Glutamatergic neuron (in vitro differentiated cells): ENCODE measurements at regions not wholly inside any gene's neighbourhood (a gene's known extent, or its start where the extent isn't known, plus 50 kb on each side); places are given as distances from the start of the nearest gene placed in this dataset.

Experiments
- DNase-seq: peaks from one replicate; pipeline ENCODE4 v3.0.0; 2022
- H3K27ac Mint-ChIP-seq: one replicate; pipeline ENCODE4 v1.8.0; 2020; ENCODE audit warnings: mild to moderate bottlenecking, mixed read lengths, inconsistent platforms; ENCODE audit not compliant: unreplicated experiment
- H3K27me3 Mint-ChIP-seq: one replicate; pipeline ENCODE4 v1.8.0; 2020; ENCODE audit warnings: mild to moderate bottlenecking, moderate library complexity, mixed read lengths, inconsistent platforms; ENCODE audit not compliant: unreplicated experiment
- H3K36me3 Mint-ChIP-seq: one replicate; pipeline ENCODE4 v1.8.0; 2020; ENCODE audit warnings: mild to moderate bottlenecking, mixed read lengths, inconsistent platforms; ENCODE audit not compliant: unreplicated experiment
- H3K4me1 Mint-ChIP-seq: one replicate; pipeline ENCODE4 v1.8.0; 2020; ENCODE audit warnings: mild to moderate bottlenecking, low read depth, mixed read lengths, inconsistent platforms; ENCODE audit not compliant: unreplicated experiment
- H3K4me3 Mint-ChIP-seq: one replicate; pipeline ENCODE4 v1.8.0; 2020; ENCODE audit warnings: mild to moderate bottlenecking, mixed read lengths, inconsistent platforms; ENCODE audit not compliant: unreplicated experiment
- H3K9me3 Mint-ChIP-seq: one replicate; pipeline ENCODE4 v1.8.0; 2020; ENCODE audit warnings: mild to moderate bottlenecking, moderate library complexity, mixed read lengths, inconsistent platforms; ENCODE audit not compliant: unreplicated experiment
- CTCF ChIP-seq: fragments of 200-600 bp; sonication (generic); IDR thresholded peaks from one replicate; pipeline ENCODE4 v1.5.0; 2021; ENCODE audit not compliant: partially characterized antibody, unreplicated experiment

- H3K4me3 Mint-ChIP-seq = no peak overlapping the region
- H3K27ac Mint-ChIP-seq = no peak overlapping the region
- H3K9me3 Mint-ChIP-seq = no peaks in the 10 kb centered on the region
- DNase-seq = no peak
- H3K4me1 Mint-ChIP-seq = no peaks in the 10 kb centered on the region
- no peak for TF ChIP-seq CTCF
- H3K36me3 Mint-ChIP-seq = peaks cover under 1% of the 10 kb centered on the region
- peaks cover 1% of the 10 kb centered on the region for H3K27me3 Mint-ChIP-seq
Observed at GRCh38 chr9:81741103-81741502, 51.8 kb upstream of the TLE1 start.

GRCh38 chr9:81748091-81748490 is 58.7 kb upstream of the TLE1 start:
- no peaks in the 10 kb centered on the region for H3K4me1 Mint-ChIP-seq
- DNase-seq = no peak
- H3K36me3 Mint-ChIP-seq = peaks cover 5% of the 10 kb centered on the region
- H3K4me3 Mint-ChIP-seq = no peak overlapping the region
- peaks cover 4% of the 10 kb centered on the region for H3K27me3 Mint-ChIP-seq
- no peak for TF ChIP-seq CTCF
- H3K27ac Mint-ChIP-seq = no peak overlapping the region
- H3K9me3 Mint-ChIP-seq = no peaks in the 10 kb centered on the region

- Mint-ChIP-seq H3K4me1 (no peaks in the 10 kb centered on the region), H3K4me3 (no peak overlapping the region), H3K9me3 (no peaks in the 10 kb centered on the region), H3K27me3 (peaks cover 5% of the 10 kb centered on the region), H3K36me3 (no peaks in the 10 kb centered on the region), H3K27ac (no peak overlapping the region)
- no peak for TF ChIP-seq CTCF
- DNase-seq = no peak
Observed at GRCh38 chr9:81753436-81753835, 64.1 kb upstream of the TLE1 start.

GRCh38 chr9:81754245-81754644 is 64.9 kb upstream of the TLE1 start:
- Mint-ChIP-seq H3K27ac (no peak overlapping the region), H3K36me3 (no peaks in the 10 kb centered on the region), H3K27me3 (peaks cover 5% of the 10 kb centered on the region), H3K4me1 (no peaks in the 10 kb centered on the region), H3K9me3 (no peaks in the 10 kb centered on the region), H3K4me3 (no peak overlapping the region)
- TF ChIP-seq CTCF = no peak
- no peak for DNase-seq

- no peaks in the 10 kb centered on the region for H3K9me3 Mint-ChIP-seq
- H3K27me3 Mint-ChIP-seq = peaks cover 2% of the 10 kb centered on the region
- H3K36me3 Mint-ChIP-seq = no peaks in the 10 kb centered on the region
- DNase-seq = no peak
- H3K4me1 Mint-ChIP-seq = no peaks in the 10 kb centered on the region
- no peak overlapping the region for H3K4me3 Mint-ChIP-seq
- no peak for TF ChIP-seq CTCF
- H3K27ac Mint-ChIP-seq = no peak overlapping the region
Observed at GRCh38 chr9:81755721-81756120, 66.4 kb upstream of the TLE1 start.
